KOPT-K1 (cell line): ENCODE measurements at regions not wholly inside any gene's neighbourhood (a gene's known extent, or its start where the extent isn't known, plus 50 kb on each side); places are given as distances from the start of the nearest gene placed in this dataset.

Source experiments
- H3K27ac ChIP-seq: fragments of 200-600 bp; sonication (generic); 2 replicates; pipeline ENCODE4 v1.5.1; 2016; ENCODE audit warnings: antibody characterized with exemption, mild to moderate bottlenecking, low read depth, low read length; ENCODE audit not compliant: poor library complexity, severe bottlenecking
- H3K36me3 ChIP-seq: fragments of 200-600 bp; sonication (generic); 2 replicates; pipeline ENCODE4 v1.5.1; 2017; ENCODE audit warnings: antibody characterized with exemption, mild to moderate bottlenecking, low read length, moderate library complexity; ENCODE audit not compliant: insufficient read depth
- H3K9me3 ChIP-seq: fragments of 200-600 bp; sonication (generic); 2 replicates; pipeline ENCODE4 v1.5.1; 2017; ENCODE audit warnings: antibody characterized with exemption, low read length, mild to moderate bottlenecking; ENCODE audit not compliant: insufficient read depth, poor library complexity, severe bottlenecking

- H3K36me3 ChIP-seq = no peaks in the 10 kb centered on the region
Observed at GRCh38 chr1:82492159-82492558, 691.4 kb downstream of the ADGRL2 start.

GRCh38 chr1:82491301-82492048 is 690.7 kb downstream of the ADGRL2 start:
- H3K36me3 ChIP-seq = no peaks in the 10 kb centered on the region
- peaks cover 12% of the 10 kb centered on the region for H3K9me3 ChIP-seq
- no peak overlapping the region for H3K27ac ChIP-seq

More at GRCh38 chr1:82492159-82492558, 691.4 kb downstream of the ADGRL2 start:
- Histone ChIP-seq H3K9me3 (peaks cover 19% of the 10 kb centered on the region), H3K27ac (no peak overlapping the region)

GRCh38 chr1:82487778-82488177 is 687.0 kb downstream of the ADGRL2 start:
- H3K27ac ChIP-seq = no peak overlapping the region
- H3K36me3 ChIP-seq = no peaks in the 10 kb centered on the region
- no peaks in the 10 kb centered on the region for H3K9me3 ChIP-seq

- Histone ChIP-seq H3K9me3 (no peaks in the 10 kb centered on the region), H3K36me3 (no peaks in the 10 kb centered on the region)
Observed at GRCh38 chr1:82486969-82487368, 686.2 kb downstream of the ADGRL2 start.

GRCh38 chr1:82486468-82486867 is 685.7 kb downstream of the ADGRL2 start:
- H3K9me3 ChIP-seq = no peaks in the 10 kb centered on the region
- no peak overlapping the region for H3K27ac ChIP-seq
- no peaks in the 10 kb centered on the region for H3K36me3 ChIP-seq

More at GRCh38 chr1:82486969-82487368, 686.2 kb downstream of the ADGRL2 start:
- H3K27ac ChIP-seq = no peak overlapping the region

GRCh38 chr1:82485591-82486369 is 685.0 kb downstream of the ADGRL2 start:
- no peaks in the 10 kb centered on the region for H3K9me3 ChIP-seq

GRCh38 chr1:82483146-82483545 is 682.4 kb downstream of the ADGRL2 start:
- Histone ChIP-seq H3K27ac (no peak overlapping the region), H3K9me3 (no peaks in the 10 kb centered on the region), H3K36me3 (no peaks in the 10 kb centered on the region)

More at GRCh38 chr1:82485591-82486369, 685.0 kb downstream of the ADGRL2 start:
- Histone ChIP-seq H3K27ac (no peak overlapping the region), H3K36me3 (no peaks in the 10 kb centered on the region)

- Histone ChIP-seq H3K27ac (no peak overlapping the region), H3K9me3 (no peaks in the 10 kb centered on the region), H3K36me3 (no peaks in the 10 kb centered on the region)
Observed at GRCh38 chr1:82478916-82479315, 678.2 kb downstream of the ADGRL2 start.

- no peaks in the 10 kb centered on the region for H3K36me3 ChIP-seq
- no peaks in the 10 kb centered on the region for H3K9me3 ChIP-seq
- H3K27ac ChIP-seq = no peak overlapping the region
Observed at GRCh38 chr1:82472489-82473131, 671.9 kb downstream of the ADGRL2 start.

- Histone ChIP-seq H3K27ac (no peak overlapping the region), H3K9me3 (no peaks in the 10 kb centered on the region), H3K36me3 (no peaks in the 10 kb centered on the region)
Observed at GRCh38 chr1:82466891-82467290, 666.2 kb downstream of the ADGRL2 start.

GRCh38 chr1:82466416-82466815 is 665.7 kb downstream of the ADGRL2 start:
- H3K27ac ChIP-seq = no peak overlapping the region
- no peaks in the 10 kb centered on the region for H3K36me3 ChIP-seq
- H3K9me3 ChIP-seq = no peaks in the 10 kb centered on the region

GRCh38 chr1:82465024-82465423 is 664.3 kb downstream of the ADGRL2 start:
- H3K27ac ChIP-seq = no peak overlapping the region
- no peaks in the 10 kb centered on the region for H3K36me3 ChIP-seq
- no peaks in the 10 kb centered on the region for H3K9me3 ChIP-seq

GRCh38 chr1:82464362-82465001 is 663.7 kb downstream of the ADGRL2 start:
- no peaks in the 10 kb centered on the region for H3K9me3 ChIP-seq
- H3K36me3 ChIP-seq = no peaks in the 10 kb centered on the region
- no peak overlapping the region for H3K27ac ChIP-seq

- Histone ChIP-seq H3K9me3 (no peaks in the 10 kb centered on the region), H3K27ac (no peak overlapping the region), H3K36me3 (no peaks in the 10 kb centered on the region)
Observed at GRCh38 chr1:82463951-82464350, 663.2 kb downstream of the ADGRL2 start.

- Histone ChIP-seq H3K27ac (no peak overlapping the region), H3K36me3 (no peaks in the 10 kb centered on the region), H3K9me3 (no peaks in the 10 kb centered on the region)
Observed at GRCh38 chr1:82462366-82462765, 661.6 kb downstream of the ADGRL2 start.
